ENCODE measurements at regions not wholly inside any gene's neighbourhood (a gene's known extent, or its start where the extent isn't known, plus 50 kb on each side); places are given as distances from the start of the nearest gene placed in this dataset.

DNA sequence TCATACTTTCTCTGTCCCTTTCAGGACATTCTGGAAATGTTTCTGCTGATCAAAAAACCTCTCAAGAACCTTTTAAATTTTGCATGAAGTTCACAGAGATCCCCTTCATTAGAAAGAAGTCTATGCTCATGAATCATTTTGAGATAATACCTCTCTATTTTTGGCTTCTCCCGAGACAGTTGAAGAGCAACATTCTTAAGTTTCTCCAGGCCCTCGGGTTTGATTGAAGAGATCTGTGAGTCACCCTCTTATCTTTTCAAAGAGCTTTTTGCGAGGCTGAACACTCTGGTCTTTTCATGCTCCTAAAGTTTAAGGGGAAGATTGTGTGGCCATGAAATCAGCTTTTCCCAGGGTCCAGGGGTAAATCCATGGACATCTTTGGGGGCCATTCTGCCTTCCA is 354.2 kb downstream of the FBXO15 start:
- TF ChIP-seq, protein P1, sequence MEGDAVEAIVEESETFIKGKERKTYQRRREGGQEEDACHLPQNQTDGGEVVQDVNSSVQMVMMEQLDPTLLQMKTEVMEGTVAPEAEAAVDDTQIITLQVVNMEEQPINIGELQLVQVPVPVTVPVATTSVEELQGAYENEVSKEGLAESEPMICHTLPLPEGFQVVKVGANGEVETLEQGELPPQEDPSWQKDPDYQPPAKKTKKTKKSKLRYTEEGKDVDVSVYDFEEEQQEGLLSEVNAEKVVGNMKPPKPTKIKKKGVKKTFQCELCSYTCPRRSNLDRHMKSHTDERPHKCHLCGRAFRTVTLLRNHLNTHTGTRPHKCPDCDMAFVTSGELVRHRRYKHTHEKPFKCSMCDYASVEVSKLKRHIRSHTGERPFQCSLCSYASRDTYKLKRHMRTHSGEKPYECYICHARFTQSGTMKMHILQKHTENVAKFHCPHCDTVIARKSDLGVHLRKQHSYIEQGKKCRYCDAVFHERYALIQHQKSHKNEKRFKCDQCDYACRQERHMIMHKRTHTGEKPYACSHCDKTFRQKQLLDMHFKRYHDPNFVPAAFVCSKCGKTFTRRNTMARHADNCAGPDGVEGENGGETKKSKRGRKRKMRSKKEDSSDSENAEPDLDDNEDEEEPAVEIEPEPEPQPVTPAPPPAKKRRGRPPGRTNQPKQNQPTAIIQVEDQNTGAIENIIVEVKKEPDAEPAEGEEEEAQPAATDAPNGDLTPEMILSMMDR (IDR thresholded peaks at IDR 0.05) = no peak
- no peak overlapping the region for H3K4me3 Mint-ChIP-seq
- peaks cover 0 to 5% of the 10 kb centered on the region in 2 donors for H3K9me3 Mint-ChIP-seq
- Histone ChIP-seq H3K4me3 (ENCODE audit: low read length) (no peak overlapping the region), H3K27ac (ENCODE audit: low read length) (no peak overlapping the region), H3K27me3 (ENCODE audit: control insufficient read depth, insufficient read depth, low read length) (no peaks in the 10 kb centered on the region), H3K9me3 (ENCODE audit: control insufficient read depth, insufficient read depth, low read length) (no peaks in the 10 kb centered on the region), H3K4me1 (ENCODE audit: control insufficient read depth, insufficient read depth, low read length) (no peaks in the 10 kb centered on the region), H3K36me3 (ENCODE audit: control insufficient read depth, insufficient read depth, low read length) (no peaks in the 10 kb centered on the region)
- H3K27me3 Mint-ChIP-seq (ENCODE audit: low read depth in 2 of 2) = no peaks in the 10 kb centered on the region
- intact Hi-C loops (cut with micrococcal nuclease) = no loop called here
- no peak for ATAC-seq
- no peaks in the 10 kb centered on the region for H3K36me3 Mint-ChIP-seq
- no peaks in the 10 kb centered on the region for H3K4me1 Mint-ChIP-seq
- 95% methylated on average over 3 of the region's 3 CpGs for WGBS (ENCODE audit: insufficient coverage)
- H3K27ac Mint-ChIP-seq = no peak overlapping the region
- DNase-seq = no peak

DNA sequence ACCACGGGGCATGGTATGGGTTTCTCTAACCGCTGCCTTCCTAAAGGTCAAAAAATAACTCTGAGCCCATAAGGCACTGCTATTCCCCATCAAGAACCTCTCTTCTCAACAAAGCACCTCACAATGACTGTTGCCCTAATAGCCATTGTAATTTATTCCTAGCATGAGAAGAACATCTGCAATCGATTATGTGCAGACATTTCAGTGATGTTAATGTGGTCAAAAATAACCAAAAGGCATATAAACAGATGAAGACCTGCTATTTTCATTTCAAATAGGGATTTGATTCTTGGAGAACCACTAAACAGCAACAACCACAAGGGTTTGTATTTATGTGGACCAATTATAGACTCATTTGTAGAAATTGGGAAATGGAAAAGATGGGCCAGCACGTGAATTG is 356.6 kb downstream of the FBXO15 start:
- H3K27ac Mint-ChIP-seq = no peak overlapping the region
- Histone ChIP-seq H3K4me1 (ENCODE audit: control insufficient read depth, insufficient read depth, low read length) (no peaks in the 10 kb centered on the region), H3K4me3 (ENCODE audit: low read length) (no peak overlapping the region), H3K27ac (ENCODE audit: low read length) (no peak overlapping the region), H3K9me3 (ENCODE audit: control insufficient read depth, insufficient read depth, low read length) (no peaks in the 10 kb centered on the region), H3K36me3 (ENCODE audit: control insufficient read depth, insufficient read depth, low read length) (no peaks in the 10 kb centered on the region), H3K27me3 (ENCODE audit: control insufficient read depth, insufficient read depth, low read length) (no peaks in the 10 kb centered on the region)
- H3K4me3 Mint-ChIP-seq = no peak overlapping the region
- H3K27me3 Mint-ChIP-seq (ENCODE audit: low read depth in 2 of 2) = no peaks in the 10 kb centered on the region
- intact Hi-C loops (cut with micrococcal nuclease) = no loop called here
- 84% methylated on average over 3 of the region's 4 CpGs for WGBS (ENCODE audit: insufficient coverage)
- DNase-seq = no peak
- no peaks in the 10 kb centered on the region for H3K36me3 Mint-ChIP-seq
- ATAC-seq = no peak
- no peaks in the 10 kb centered on the region for H3K4me1 Mint-ChIP-seq
- TF ChIP-seq, protein P1 (IDR thresholded peaks at IDR 0.05) = no peak
- peaks cover 2 to 10% of the 10 kb centered on the region in 2 donors for H3K9me3 Mint-ChIP-seq

DNA sequence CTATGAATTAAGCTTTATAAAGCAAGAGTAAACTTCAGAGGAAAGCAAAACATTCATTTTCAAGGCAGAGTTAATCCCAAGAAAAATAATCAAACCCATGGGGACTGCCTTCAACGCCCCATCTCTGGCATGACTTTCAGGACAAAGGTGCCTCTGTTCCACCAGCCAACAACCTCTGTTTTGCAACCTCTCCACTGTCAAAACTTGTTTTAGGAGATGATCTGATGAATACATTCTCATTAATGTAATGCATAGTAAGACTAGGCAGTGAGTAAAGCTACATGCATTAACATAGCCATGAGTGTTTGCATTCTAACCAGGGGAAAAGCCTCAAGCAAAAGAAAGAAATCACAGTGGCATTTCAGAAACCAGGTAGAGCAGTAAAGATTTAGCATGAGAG is 357.0 kb downstream of the FBXO15 start:
- ATAC-seq (no peak), DNase-seq (no peak)
- 67% methylated on average over 1 of the region's 1 CpG for WGBS (ENCODE audit: insufficient coverage)
- Mint-ChIP-seq H3K4me1 (no peaks in the 10 kb centered on the region), H3K9me3 (peaks cover 2 to 9% of the 10 kb centered on the region in 2 donors), H3K4me3 (no peak overlapping the region), H3K27me3 (ENCODE audit: low read depth in 2 of 2) (no peaks in the 10 kb centered on the region), H3K27ac (no peak overlapping the region), H3K36me3 (no peaks in the 10 kb centered on the region)
- H3K27ac ChIP-seq (ENCODE audit: low read length) = no peak overlapping the region
- intact Hi-C loops (cut with micrococcal nuclease) = no loop called here
- H3K4me3 ChIP-seq (ENCODE audit: low read length) = no peak overlapping the region
- no peaks in the 10 kb centered on the region for H3K27me3 ChIP-seq (ENCODE audit: control insufficient read depth, insufficient read depth, low read length)
- TF ChIP-seq, protein P1 (IDR thresholded peaks at IDR 0.05) = no peak
- no peaks in the 10 kb centered on the region for H3K36me3 ChIP-seq (ENCODE audit: control insufficient read depth, insufficient read depth, low read length)
- no peaks in the 10 kb centered on the region for H3K9me3 ChIP-seq (ENCODE audit: control insufficient read depth, insufficient read depth, low read length)
- no peaks in the 10 kb centered on the region for H3K4me1 ChIP-seq (ENCODE audit: control insufficient read depth, insufficient read depth, low read length)

DNA sequence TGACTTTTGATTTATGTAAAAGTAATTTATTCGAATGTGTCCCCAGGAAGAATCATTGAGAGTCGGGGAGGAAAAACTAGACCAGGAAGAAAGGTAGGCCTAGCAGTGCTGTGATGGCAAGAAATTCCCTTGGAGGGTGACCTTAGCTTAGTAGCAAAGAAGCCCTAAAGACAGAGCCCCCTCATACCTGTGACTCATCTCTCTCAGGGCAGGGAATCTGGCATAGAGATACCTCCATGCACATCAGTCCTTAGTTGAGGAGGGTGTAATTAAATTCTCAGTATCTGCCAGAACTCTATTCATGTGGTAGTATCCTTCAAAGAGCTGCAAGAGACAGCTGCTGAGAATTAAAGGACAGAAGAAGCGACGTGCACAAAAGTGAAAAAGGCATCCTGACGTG is 360.3 kb downstream of the FBXO15 start:
- intact Hi-C loops (cut with micrococcal nuclease) = no loop called here
- no peak overlapping the region for H3K27ac Mint-ChIP-seq
- TF ChIP-seq, protein P1 (IDR thresholded peaks at IDR 0.05) = no peak
- Histone ChIP-seq H3K4me1 (ENCODE audit: control insufficient read depth, insufficient read depth, low read length) (no peaks in the 10 kb centered on the region), H3K27ac (ENCODE audit: low read length) (no peak overlapping the region), H3K27me3 (ENCODE audit: control insufficient read depth, insufficient read depth, low read length) (no peaks in the 10 kb centered on the region), H3K9me3 (ENCODE audit: control insufficient read depth, insufficient read depth, low read length) (no peaks in the 10 kb centered on the region), H3K4me3 (ENCODE audit: low read length) (no peak overlapping the region), H3K36me3 (ENCODE audit: control insufficient read depth, insufficient read depth, low read length) (no peaks in the 10 kb centered on the region)
- H3K4me3 Mint-ChIP-seq = no peak overlapping the region
- H3K9me3 Mint-ChIP-seq = peaks cover 5% of the 10 kb centered on the region in 2 donors
- WGBS (ENCODE audit: insufficient coverage) = 87% methylated on average over 5 of the region's 5 CpGs
- H3K27me3 Mint-ChIP-seq (ENCODE audit: low read depth in 2 of 2) = no peaks in the 10 kb centered on the region
- DNase-seq (no peak), ATAC-seq (no peak)
- H3K36me3 Mint-ChIP-seq = no peaks in the 10 kb centered on the region
- H3K4me1 Mint-ChIP-seq = no peaks in the 10 kb centered on the region
